RWPE2 (cell line): ENCODE measurements at regions not wholly inside any gene's neighbourhood (a gene's known extent, or its start where the extent isn't known, plus 50 kb on each side); places are given as distances from the start of the nearest gene placed in this dataset.

Source experiments
- ATAC-seq: fragments of 200-7000 bp; cut with Tn5 transposase; 3 replicates; pipeline ENCODE4 v1.9.1; 2021; ENCODE audit warnings: low read depth
- DNase-seq: peaks from one replicate; pipeline ENCODE4 v3.0.0-alpha.2; 2020; ENCODE audit warnings: low spot score
- H3K27ac ChIP-seq: fragments of 450-650 bp; 2 replicates; pipeline ENCODE4 v1.5.1; 2017; ENCODE audit warnings: mild to moderate bottlenecking; ENCODE audit not compliant: poor library complexity, severe bottlenecking
- H3K27me3 ChIP-seq: fragments of 250-450 bp; sonication (Bioruptor Pico); 2 replicates; pipeline ENCODE4 v1.5.1; 2021; ENCODE audit warnings: mild to moderate bottlenecking, moderate library complexity; ENCODE audit not compliant: insufficient read depth, poor library complexity, severe bottlenecking
- H3K36me3 ChIP-seq: fragments of 250-450 bp; sonication (Bioruptor Pico); 2 replicates; pipeline ENCODE4 v1.5.1; 2020; ENCODE audit warnings: low read depth, mild to moderate bottlenecking, moderate library complexity
- H3K4me1 ChIP-seq: fragments of 250-450 bp; sonication (Bioruptor Pico); 2 replicates; pipeline ENCODE4 v1.5.1; 2021; ENCODE audit warnings: mild to moderate bottlenecking, moderate library complexity; ENCODE audit not compliant: insufficient read depth, poor library complexity, severe bottlenecking
- H3K4me3 ChIP-seq: fragments of 250-450 bp; sonication (Bioruptor Pico); 2 replicates; pipeline ENCODE4 v1.5.1; 2021; ENCODE audit warnings: mild to moderate bottlenecking, moderate library complexity; ENCODE audit not compliant: severe bottlenecking
- H3K9me3 ChIP-seq: fragments of 250-450 bp; sonication (Bioruptor Pico); 2 replicates; pipeline ENCODE4 v1.5.1; 2021; ENCODE audit warnings: mild to moderate bottlenecking, moderate library complexity; ENCODE audit not compliant: severe bottlenecking
- TF ChIP-seq, protein P1 (sequence below): fragments of 450-650 bp; IDR thresholded peaks from one replicate; pipeline ENCODE4 v1.5.1; 2017; ENCODE audit warnings: mild to moderate bottlenecking, moderate library complexity; ENCODE audit not compliant: poor library complexity, severe bottlenecking

GRCh38 chr11:92642177-92642931 is 327.1 kb upstream of the MTNR1B start:
- DNase-seq (no peak), ATAC-seq (no peak)
- H3K4me1 ChIP-seq = no peaks in the 10 kb centered on the region
- no peaks in the 10 kb centered on the region for H3K9me3 ChIP-seq
- H3K27me3 ChIP-seq = no peaks in the 10 kb centered on the region
- H3K4me3 ChIP-seq = no peak overlapping the region
- TF ChIP-seq, protein P1, sequence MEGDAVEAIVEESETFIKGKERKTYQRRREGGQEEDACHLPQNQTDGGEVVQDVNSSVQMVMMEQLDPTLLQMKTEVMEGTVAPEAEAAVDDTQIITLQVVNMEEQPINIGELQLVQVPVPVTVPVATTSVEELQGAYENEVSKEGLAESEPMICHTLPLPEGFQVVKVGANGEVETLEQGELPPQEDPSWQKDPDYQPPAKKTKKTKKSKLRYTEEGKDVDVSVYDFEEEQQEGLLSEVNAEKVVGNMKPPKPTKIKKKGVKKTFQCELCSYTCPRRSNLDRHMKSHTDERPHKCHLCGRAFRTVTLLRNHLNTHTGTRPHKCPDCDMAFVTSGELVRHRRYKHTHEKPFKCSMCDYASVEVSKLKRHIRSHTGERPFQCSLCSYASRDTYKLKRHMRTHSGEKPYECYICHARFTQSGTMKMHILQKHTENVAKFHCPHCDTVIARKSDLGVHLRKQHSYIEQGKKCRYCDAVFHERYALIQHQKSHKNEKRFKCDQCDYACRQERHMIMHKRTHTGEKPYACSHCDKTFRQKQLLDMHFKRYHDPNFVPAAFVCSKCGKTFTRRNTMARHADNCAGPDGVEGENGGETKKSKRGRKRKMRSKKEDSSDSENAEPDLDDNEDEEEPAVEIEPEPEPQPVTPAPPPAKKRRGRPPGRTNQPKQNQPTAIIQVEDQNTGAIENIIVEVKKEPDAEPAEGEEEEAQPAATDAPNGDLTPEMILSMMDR = no peak
- no peaks in the 10 kb centered on the region for H3K36me3 ChIP-seq
- no peak overlapping the region for H3K27ac ChIP-seq

DNA sequence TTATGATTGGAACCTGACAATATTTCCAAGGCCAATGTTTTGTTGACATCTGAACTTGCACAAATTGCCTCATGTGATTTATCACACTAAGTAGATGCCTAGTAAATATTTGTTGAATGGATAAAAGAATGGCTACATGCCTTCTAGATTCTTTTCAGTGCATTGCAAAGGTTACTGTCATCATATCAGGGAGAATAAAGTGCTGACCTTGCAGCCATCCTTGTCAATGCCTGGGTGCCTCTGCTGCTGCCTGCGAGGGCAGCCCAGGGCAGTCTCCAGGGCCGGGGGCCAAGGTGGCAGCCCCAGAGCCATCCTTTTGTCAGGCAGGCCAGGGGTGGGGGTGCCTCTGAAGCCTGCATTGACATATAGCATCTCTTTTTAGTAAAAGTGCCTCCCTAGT is 325.6 kb upstream of the MTNR1B start:
- H3K4me1 ChIP-seq = no peaks in the 10 kb centered on the region
- no peak overlapping the region for H3K4me3 ChIP-seq
- DNase-seq = no peak
- no peak overlapping the region for H3K27ac ChIP-seq
- no peaks in the 10 kb centered on the region for H3K9me3 ChIP-seq
- H3K27me3 ChIP-seq = no peaks in the 10 kb centered on the region
- no peaks in the 10 kb centered on the region for H3K36me3 ChIP-seq
- TF ChIP-seq, protein P1 = no peak
- ATAC-seq = no peak

DNA sequence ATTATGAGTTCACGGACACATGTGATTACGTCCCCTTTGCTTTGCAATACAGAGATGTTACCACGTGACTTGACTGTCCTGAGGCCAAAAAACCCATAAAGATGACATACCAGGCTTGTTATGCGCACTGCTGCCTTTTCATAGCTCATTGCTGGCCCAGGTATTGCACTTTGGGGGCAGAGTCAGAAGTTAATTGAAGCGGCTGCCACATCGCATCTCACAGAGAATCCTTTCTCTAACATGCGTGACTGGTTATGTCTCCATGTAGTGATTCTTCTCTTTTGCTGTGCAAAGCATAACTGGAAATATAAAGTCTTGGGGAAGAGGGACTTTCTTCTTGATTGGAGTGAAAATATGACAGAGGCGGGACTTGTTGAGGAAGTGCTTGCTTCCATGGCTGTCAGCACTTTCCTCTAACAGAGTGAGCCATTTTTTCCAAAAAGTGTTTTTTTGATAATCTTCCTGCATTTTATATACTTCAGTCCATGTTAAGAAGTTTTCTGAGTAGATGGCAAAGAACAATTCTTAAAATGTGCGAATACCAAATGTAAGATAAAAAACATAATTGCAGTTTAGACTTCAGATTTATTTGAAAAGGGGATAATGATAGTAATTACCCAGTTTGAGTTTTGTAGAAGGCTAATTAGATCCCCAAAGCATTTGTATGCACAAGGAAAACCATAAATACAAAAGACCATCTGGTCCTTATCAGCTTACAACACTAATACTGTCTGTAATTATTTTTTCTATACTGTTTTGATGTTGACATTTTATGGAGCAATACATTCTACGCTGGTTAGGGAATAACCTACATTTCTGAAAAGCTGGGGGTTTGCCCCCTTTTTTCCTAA is 324.6 kb upstream of the MTNR1B start:
- no peaks in the 10 kb centered on the region for H3K27me3 ChIP-seq
- TF ChIP-seq, protein P1 = no peak
- H3K9me3 ChIP-seq = no peaks in the 10 kb centered on the region
- ATAC-seq (no peak), DNase-seq (no peak)
- no peaks in the 10 kb centered on the region for H3K36me3 ChIP-seq
- no peaks in the 10 kb centered on the region for H3K4me1 ChIP-seq
- H3K27ac ChIP-seq = no peak overlapping the region
- no peak overlapping the region for H3K4me3 ChIP-seq

GRCh38 chr11:92651159-92651558 is 318.3 kb upstream of the MTNR1B start:
- Histone ChIP-seq H3K27ac (no peak overlapping the region), H3K36me3 (no peaks in the 10 kb centered on the region), H3K9me3 (no peaks in the 10 kb centered on the region), H3K4me1 (no peaks in the 10 kb centered on the region), H3K27me3 (no peaks in the 10 kb centered on the region), H3K4me3 (no peak overlapping the region)
- DNase-seq (no peak), ATAC-seq (no peak)
- TF ChIP-seq, protein P1 = no peak
